ENCODE measurements at regions not wholly inside any gene's neighbourhood (a gene's known extent, or its start where the extent isn't known, plus 50 kb on each side); places are given as distances from the start of the nearest gene placed in this dataset.

DNA sequence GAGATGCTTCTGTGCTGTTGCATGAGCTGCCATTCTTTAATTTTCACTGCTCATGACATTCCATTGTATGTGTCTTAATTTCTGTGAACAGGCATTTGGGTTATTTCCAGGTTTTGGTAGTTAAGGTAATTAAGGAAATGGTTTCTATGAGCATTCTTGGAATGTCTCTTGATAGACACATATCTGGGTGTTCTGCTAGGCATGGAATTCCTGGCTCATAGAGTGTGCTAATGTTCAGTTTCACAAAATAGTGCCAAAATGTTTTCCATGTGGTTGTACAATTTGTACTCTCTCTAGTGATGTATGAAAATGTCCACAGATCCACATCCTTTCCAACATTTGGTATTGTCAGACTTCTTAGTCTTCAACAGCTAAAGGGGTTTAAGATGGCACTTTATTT, 680.9 kb upstream of the SGCG start:
- TF ChIP-seq CTCF (conservative IDR thresholded peaks at IDR 0.05; ENCODE audit: low read length) (no peak), EZH2phosphoT487 (IDR thresholded peaks at IDR 0.05; ENCODE audit: borderline replicate concordance) (no peak)
